GM06990 (cell line): ENCODE measurements at regions not wholly inside any gene's neighbourhood (a gene's known extent, or its start where the extent isn't known, plus 50 kb on each side); places are given as distances from the start of the nearest gene placed in this dataset.

Experiments used
- DNase-seq: peaks from one replicate; pipeline ENCODE4 v3.0.0-alpha.2; 2011; ENCODE audit not compliant: insufficient read length; ENCODE audit errors: extremely low read depth
- H3K27me3 ChIP-seq: replicated peaks from 2 replicates; pipeline ENCODE4 v1.6.0; 2011; ENCODE audit warnings: low read length; ENCODE audit not compliant: control insufficient read depth, insufficient read depth
- H3K36me3 ChIP-seq: 2 replicates; pipeline ENCODE4 v1.5.1; 2011; ENCODE audit warnings: low read length; ENCODE audit not compliant: control insufficient read depth, insufficient read depth
- H3K4me3 ChIP-seq: replicated peaks from 2 replicates; pipeline ENCODE4 v1.5.1; 2011; ENCODE audit warnings: low read depth, mild to moderate bottlenecking, control low read depth, low read length
- CTCF ChIP-seq: IDR thresholded peaks from 2 replicates; pipeline ENCODE4 v1.5.1; 2011; ENCODE audit warnings: low read length, control low read depth, mild to moderate bottlenecking, inconsistent platforms; ENCODE audit not compliant: insufficient read depth, poor library complexity, severe bottlenecking

- Histone ChIP-seq H3K27me3 (no peaks in the 10 kb centered on the region), H3K4me3 (no peak overlapping the region), H3K36me3 (no peaks in the 10 kb centered on the region)
- no peak for DNase-seq
- TF ChIP-seq CTCF = no peak
Observed at GRCh38 chr1:65509912-65510680, 89.6 kb downstream of the LEPR start.

- TF ChIP-seq CTCF = no peak
- H3K27me3 ChIP-seq = no peaks in the 10 kb centered on the region
- DNase-seq = no peak
- no peaks in the 10 kb centered on the region for H3K36me3 ChIP-seq
- no peak overlapping the region for H3K4me3 ChIP-seq
Observed at GRCh38 chr1:65510961-65511360, 90.5 kb downstream of the LEPR start.

GRCh38 chr1:65512383-65512782 lies 91.9 kb downstream of the LEPR start:
- Histone ChIP-seq H3K36me3 (no peaks in the 10 kb centered on the region), H3K4me3 (no peak overlapping the region), H3K27me3 (no peaks in the 10 kb centered on the region)
- DNase-seq = no peak
- TF ChIP-seq CTCF = no peak

- H3K36me3 ChIP-seq = no peaks in the 10 kb centered on the region
- H3K27me3 ChIP-seq = no peaks in the 10 kb centered on the region
- TF ChIP-seq CTCF = no peak
- no peak overlapping the region for H3K4me3 ChIP-seq
- DNase-seq = no peak
Observed at GRCh38 chr1:65512967-65513780, 92.7 kb downstream of the LEPR start.

GRCh38 chr1:65514041-65514440 lies 93.6 kb downstream of the LEPR start:
- Histone ChIP-seq H3K4me3 (no peak overlapping the region), H3K36me3 (no peaks in the 10 kb centered on the region), H3K27me3 (no peaks in the 10 kb centered on the region)
- no peak for TF ChIP-seq CTCF
- DNase-seq = no peak
